ENCODE measurements at regions not wholly inside any gene's neighbourhood (a gene's known extent, or its start where the extent isn't known, plus 50 kb on each side); places are given as distances from the start of the nearest gene placed in this dataset.
A peak's percentile ranks its signal among the peaks of the same experiment; 100 is the strongest.
"Not testable (repeated sequence)": the region's sequence is repeated elsewhere in the genome, so short reads cannot be mapped to it uniquely, and the experiment has no call there.

GRCh38 chr16:88176591-88177180, 206.1 kb upstream of the ZNF469 start:
- H3K4me3 Mint-ChIP-seq (ENCODE audit: unreplicated experiment); H3K36me3 Mint-ChIP-seq (ENCODE audit: insufficient read depth, unreplicated experiment); intact Hi-C loops (cut with micrococcal nuclease); CTCF ChIA-PET; POLR2A ChIA-PET; H3K27ac Mint-ChIP-seq (ENCODE audit: low read depth, unreplicated experiment); DNase-seq (ENCODE audit: unreplicated experiment); H3K4me1 Mint-ChIP-seq (ENCODE audit: insufficient read depth, unreplicated experiment); BruUV-seq (replicated peaks): not testable (repeated sequence)
- Mint-ChIP-seq H3K9me3 (ENCODE audit: unreplicated experiment) (peaks cover 21% of the 10 kb centered on the region), H3K27me3 (ENCODE audit: insufficient read depth, unreplicated experiment) (peaks cover 26% of the 10 kb centered on the region)

GRCh38 chr16:88178251-88178650, 204.5 kb upstream of the ZNF469 start:
- H3K36me3 Mint-ChIP-seq (ENCODE audit: insufficient read depth, unreplicated experiment); H3K9me3 Mint-ChIP-seq (ENCODE audit: unreplicated experiment); POLR2A ChIA-PET; H3K4me1 Mint-ChIP-seq (ENCODE audit: insufficient read depth, unreplicated experiment); H3K4me3 Mint-ChIP-seq (ENCODE audit: unreplicated experiment); H3K27ac Mint-ChIP-seq (ENCODE audit: low read depth, unreplicated experiment); intact Hi-C loops (cut with micrococcal nuclease); CTCF ChIA-PET; BruUV-seq (replicated peaks); DNase-seq (ENCODE audit: unreplicated experiment): not testable (repeated sequence)
- H3K27me3 Mint-ChIP-seq (ENCODE audit: insufficient read depth, unreplicated experiment): peaks cover 10% of the 10 kb centered on the region

- BruUV-seq (replicated peaks); H3K36me3 Mint-ChIP-seq (ENCODE audit: insufficient read depth, unreplicated experiment); CTCF ChIA-PET; H3K4me3 Mint-ChIP-seq (ENCODE audit: unreplicated experiment); DNase-seq (ENCODE audit: unreplicated experiment); H3K4me1 Mint-ChIP-seq (ENCODE audit: insufficient read depth, unreplicated experiment); intact Hi-C loops (cut with micrococcal nuclease); H3K27ac Mint-ChIP-seq (ENCODE audit: low read depth, unreplicated experiment); POLR2A ChIA-PET; H3K27me3 Mint-ChIP-seq (ENCODE audit: insufficient read depth, unreplicated experiment); H3K9me3 Mint-ChIP-seq (ENCODE audit: unreplicated experiment): not testable (repeated sequence)
These were observed 203.9 kb upstream of the ZNF469 start for GRCh38 chr16:88178896-88179295.

- H3K4me3 Mint-ChIP-seq (ENCODE audit: unreplicated experiment); H3K27ac Mint-ChIP-seq (ENCODE audit: low read depth, unreplicated experiment); CTCF ChIA-PET; H3K27me3 Mint-ChIP-seq (ENCODE audit: insufficient read depth, unreplicated experiment); H3K9me3 Mint-ChIP-seq (ENCODE audit: unreplicated experiment); BruUV-seq (replicated peaks); H3K4me1 Mint-ChIP-seq (ENCODE audit: insufficient read depth, unreplicated experiment); H3K36me3 Mint-ChIP-seq (ENCODE audit: insufficient read depth, unreplicated experiment); intact Hi-C loops (cut with micrococcal nuclease): not testable (repeated sequence)
- POLR2A ChIA-PET: interaction anchor here (0.7 kb wide), 1 partner anchor 906 kb away, joined by 3 read pairs; no protein-coding TSS in a partner anchor
- peak; percentile 5 for DNase-seq (ENCODE audit: unreplicated experiment)
These were observed 199.5 kb upstream of the ZNF469 start for GRCh38 chr16:88182967-88183881.

- POLR2A ChIA-PET; H3K4me1 Mint-ChIP-seq (ENCODE audit: insufficient read depth, unreplicated experiment); intact Hi-C loops (cut with micrococcal nuclease): not testable (repeated sequence)
These were observed 198.7 kb upstream of the ZNF469 start for GRCh38 chr16:88184053-88184452.

GRCh38 chr16:88184566-88185355, 198.0 kb upstream of the ZNF469 start:
- BruUV-seq (replicated peaks); H3K4me1 Mint-ChIP-seq (ENCODE audit: insufficient read depth, unreplicated experiment); H3K27ac Mint-ChIP-seq (ENCODE audit: low read depth, unreplicated experiment); H3K27me3 Mint-ChIP-seq (ENCODE audit: insufficient read depth, unreplicated experiment); intact Hi-C loops (cut with micrococcal nuclease); CTCF ChIA-PET; H3K36me3 Mint-ChIP-seq (ENCODE audit: insufficient read depth, unreplicated experiment); POLR2A ChIA-PET; DNase-seq (ENCODE audit: unreplicated experiment); H3K9me3 Mint-ChIP-seq (ENCODE audit: unreplicated experiment); H3K4me3 Mint-ChIP-seq (ENCODE audit: unreplicated experiment): not testable (repeated sequence)

More at GRCh38 chr16:88184053-88184452, 198.7 kb upstream of the ZNF469 start:
- H3K27ac Mint-ChIP-seq (ENCODE audit: low read depth, unreplicated experiment); H3K4me3 Mint-ChIP-seq (ENCODE audit: unreplicated experiment); DNase-seq (ENCODE audit: unreplicated experiment); H3K9me3 Mint-ChIP-seq (ENCODE audit: unreplicated experiment); CTCF ChIA-PET; H3K27me3 Mint-ChIP-seq (ENCODE audit: insufficient read depth, unreplicated experiment); H3K36me3 Mint-ChIP-seq (ENCODE audit: insufficient read depth, unreplicated experiment); BruUV-seq (replicated peaks): not testable (repeated sequence)

- H3K4me1 Mint-ChIP-seq (ENCODE audit: insufficient read depth, unreplicated experiment); H3K9me3 Mint-ChIP-seq (ENCODE audit: unreplicated experiment); POLR2A ChIA-PET; H3K27ac Mint-ChIP-seq (ENCODE audit: low read depth, unreplicated experiment); BruUV-seq (replicated peaks); H3K36me3 Mint-ChIP-seq (ENCODE audit: insufficient read depth, unreplicated experiment); CTCF ChIA-PET; intact Hi-C loops (cut with micrococcal nuclease); DNase-seq (ENCODE audit: unreplicated experiment); H3K27me3 Mint-ChIP-seq (ENCODE audit: insufficient read depth, unreplicated experiment); H3K4me3 Mint-ChIP-seq (ENCODE audit: unreplicated experiment): not testable (repeated sequence)
These were observed 197.4 kb upstream of the ZNF469 start for GRCh38 chr16:88185406-88185805.

GRCh38 chr16:88185976-88186888, 196.5 kb upstream of the ZNF469 start:
- H3K36me3 Mint-ChIP-seq (ENCODE audit: insufficient read depth, unreplicated experiment); H3K27ac Mint-ChIP-seq (ENCODE audit: low read depth, unreplicated experiment); CTCF ChIA-PET; BruUV-seq (replicated peaks); H3K4me1 Mint-ChIP-seq (ENCODE audit: insufficient read depth, unreplicated experiment); H3K4me3 Mint-ChIP-seq (ENCODE audit: unreplicated experiment); POLR2A ChIA-PET; DNase-seq (ENCODE audit: unreplicated experiment); intact Hi-C loops (cut with micrococcal nuclease); H3K27me3 Mint-ChIP-seq (ENCODE audit: insufficient read depth, unreplicated experiment); H3K9me3 Mint-ChIP-seq (ENCODE audit: unreplicated experiment): not testable (repeated sequence)

Measured in MCF 10A (cell line).